IPS-NIHi11 (cell line): ENCODE measurements at regions not wholly inside any gene's neighbourhood (a gene's known extent, or its start where the extent isn't known, plus 50 kb on each side); places are given as distances from the start of the nearest gene placed in this dataset.

Source experiments
- DNase-seq: peaks from one replicate; pipeline ENCODE4 v3.0.0; 2012; ENCODE audit warnings: mixed read lengths, low spot score

GRCh38 chr2:67240507-67240906 lies 156.6 kb upstream of the ETAA1 start:
- no peak for DNase-seq

- no peak for DNase-seq
These were observed 155.7 kb upstream of the ETAA1 start for GRCh38 chr2:67241453-67241852.

- no peak for DNase-seq
These were observed 154.7 kb upstream of the ETAA1 start for GRCh38 chr2:67242456-67242855.

DNA sequence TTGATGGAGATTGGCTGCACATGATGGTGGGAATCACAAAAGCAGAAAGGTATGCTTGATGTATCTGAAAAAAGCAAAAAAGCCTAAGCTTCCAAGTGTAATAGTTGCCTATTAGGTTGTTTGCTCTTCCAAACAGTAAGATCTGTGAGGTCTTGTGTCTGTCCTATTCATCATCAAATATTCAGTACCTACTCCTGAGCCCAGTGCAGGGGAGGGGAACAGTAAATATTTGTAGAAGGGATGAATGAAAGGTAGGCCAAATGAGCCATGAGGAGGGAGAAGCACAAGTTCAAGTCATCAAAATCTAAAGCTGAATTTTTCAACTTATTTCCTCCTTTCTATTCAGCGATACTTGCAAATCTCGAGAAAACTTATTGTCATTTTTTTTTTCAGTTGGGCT lies 153.2 kb upstream of the ETAA1 start:
- DNase-seq, result no peak

DNA sequence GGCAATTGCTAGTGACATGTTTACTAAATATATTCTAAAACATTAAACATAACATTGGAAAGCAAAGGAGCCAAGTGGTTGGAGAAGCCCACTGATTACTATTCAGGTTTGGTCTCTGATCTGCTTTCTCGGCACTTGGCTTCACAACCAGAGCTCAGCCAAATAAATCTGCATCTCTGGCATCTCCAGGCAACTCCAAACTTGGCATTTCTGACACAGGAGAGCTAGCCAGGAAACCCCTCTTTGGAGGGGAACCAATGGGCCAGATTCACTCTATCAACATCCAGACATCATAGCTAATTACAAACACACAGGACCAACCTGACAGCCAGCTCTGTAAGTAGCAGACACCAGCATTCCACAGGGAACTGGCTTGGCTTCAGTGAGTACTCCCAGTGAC lies 150.3 kb upstream of the ETAA1 start:
- DNase-seq, result no peak

- DNase-seq, result no peak
These were observed 145.4 kb upstream of the ETAA1 start for GRCh38 chr2:67251741-67252140.

DNA sequence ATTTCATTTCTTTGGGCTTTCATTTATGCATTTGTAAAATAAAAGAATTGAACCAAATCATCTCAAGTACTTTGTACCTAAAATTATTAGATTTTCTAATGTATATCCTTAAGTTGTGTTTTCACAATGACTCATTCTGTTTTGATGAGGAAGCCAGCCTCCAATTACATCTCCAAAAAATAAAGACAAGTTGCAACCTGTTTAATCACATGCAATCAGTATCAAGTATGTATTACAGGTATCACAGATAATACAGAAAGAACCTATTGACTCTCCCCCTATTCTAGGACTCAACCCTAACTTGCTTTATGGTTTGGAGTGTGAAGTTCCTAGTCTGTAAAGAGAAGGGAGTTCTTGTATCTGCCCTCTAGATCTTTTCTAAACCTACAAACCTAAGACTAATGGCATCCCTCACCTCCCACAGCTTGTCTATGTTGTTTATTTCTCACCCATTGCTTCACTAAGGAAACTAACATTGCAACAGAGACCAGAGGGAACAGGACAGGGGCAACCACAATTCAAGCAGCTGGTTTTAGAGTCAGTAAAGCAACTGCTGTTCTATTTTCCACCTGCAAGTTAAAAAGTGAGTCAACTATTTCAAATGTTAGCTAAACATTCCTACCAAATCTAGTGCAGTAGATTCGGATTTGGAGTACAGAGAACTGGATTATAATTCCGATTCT lies 141.1 kb upstream of the ETAA1 start:
- no peak for DNase-seq

DNA sequence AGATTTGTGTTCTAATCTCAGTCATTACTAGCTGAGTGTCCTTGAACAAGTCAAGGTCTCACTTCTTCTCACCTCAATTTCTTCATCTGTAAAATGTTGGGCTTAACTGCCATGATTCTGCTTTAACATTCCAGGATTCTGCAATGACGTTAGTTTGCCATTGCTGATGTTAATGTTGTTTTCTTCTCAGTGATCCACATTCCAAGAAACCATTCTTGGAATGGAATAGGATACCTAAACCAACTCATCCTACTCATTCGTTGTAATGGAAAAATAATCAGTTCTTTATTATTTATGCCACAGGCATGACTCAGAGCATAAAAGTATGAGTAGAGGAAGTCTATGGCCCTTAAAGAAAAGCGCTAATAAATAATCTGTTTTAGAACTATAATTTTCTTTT lies 140.2 kb upstream of the ETAA1 start:
- no peak for DNase-seq

- no peak for DNase-seq
These were observed 139.0 kb upstream of the ETAA1 start for GRCh38 chr2:67258122-67258521.

DNA sequence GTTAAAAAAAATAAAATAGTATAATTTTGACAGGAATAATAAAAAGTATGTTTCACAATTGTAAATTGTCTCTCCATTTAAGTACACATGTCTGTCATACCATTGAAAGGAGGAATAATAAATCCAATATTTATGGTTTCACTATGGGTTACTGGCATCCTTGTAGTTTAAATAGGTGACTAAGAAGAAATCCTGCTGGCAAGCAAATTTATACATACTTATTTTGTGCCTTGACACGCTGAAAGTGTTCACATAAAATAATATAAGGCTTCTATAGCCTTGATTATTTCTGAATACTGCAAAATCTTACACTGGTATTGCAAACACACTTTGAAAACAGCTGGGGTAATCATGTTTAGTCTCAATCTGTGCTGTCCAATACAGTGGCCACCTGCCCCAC lies 138.3 kb upstream of the ETAA1 start:
- no peak for DNase-seq

DNA sequence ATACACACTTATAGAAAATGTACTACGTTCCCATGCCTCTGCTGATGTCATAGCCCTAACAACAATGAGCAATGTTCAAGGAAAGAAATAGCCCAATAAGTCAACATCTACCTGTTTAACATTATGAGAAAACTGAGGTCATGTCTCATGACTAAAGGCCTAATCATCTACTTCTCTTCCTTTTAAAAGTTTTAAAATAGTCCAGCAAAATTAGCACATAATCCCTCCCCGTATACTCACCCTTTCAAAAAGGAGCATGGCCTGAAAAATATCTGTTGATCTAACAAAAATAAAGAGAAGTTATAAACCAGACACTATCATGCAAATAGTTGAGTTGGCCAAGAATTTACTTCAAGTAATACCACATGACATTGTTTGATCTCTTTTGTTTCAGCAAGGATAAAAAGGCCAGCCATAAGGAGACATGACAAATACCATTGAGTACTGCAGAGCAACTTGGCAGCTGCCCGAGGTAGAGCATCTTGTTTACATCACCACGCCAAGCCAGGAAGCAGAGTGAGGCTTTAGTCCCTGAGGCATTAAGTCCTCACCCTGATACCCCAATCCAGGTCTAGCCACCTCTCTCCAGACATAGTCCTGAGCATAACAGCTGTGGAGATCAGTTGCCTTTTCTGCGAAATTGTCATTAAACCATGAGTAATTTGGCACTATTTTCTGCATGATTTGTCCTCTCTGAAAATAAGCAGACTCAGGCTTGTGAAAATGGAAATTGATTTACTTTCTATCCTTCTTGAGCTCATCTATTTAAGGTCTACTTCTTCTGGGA lies 137.4 kb upstream of the ETAA1 start:
- DNase-seq, result no peak

DNA sequence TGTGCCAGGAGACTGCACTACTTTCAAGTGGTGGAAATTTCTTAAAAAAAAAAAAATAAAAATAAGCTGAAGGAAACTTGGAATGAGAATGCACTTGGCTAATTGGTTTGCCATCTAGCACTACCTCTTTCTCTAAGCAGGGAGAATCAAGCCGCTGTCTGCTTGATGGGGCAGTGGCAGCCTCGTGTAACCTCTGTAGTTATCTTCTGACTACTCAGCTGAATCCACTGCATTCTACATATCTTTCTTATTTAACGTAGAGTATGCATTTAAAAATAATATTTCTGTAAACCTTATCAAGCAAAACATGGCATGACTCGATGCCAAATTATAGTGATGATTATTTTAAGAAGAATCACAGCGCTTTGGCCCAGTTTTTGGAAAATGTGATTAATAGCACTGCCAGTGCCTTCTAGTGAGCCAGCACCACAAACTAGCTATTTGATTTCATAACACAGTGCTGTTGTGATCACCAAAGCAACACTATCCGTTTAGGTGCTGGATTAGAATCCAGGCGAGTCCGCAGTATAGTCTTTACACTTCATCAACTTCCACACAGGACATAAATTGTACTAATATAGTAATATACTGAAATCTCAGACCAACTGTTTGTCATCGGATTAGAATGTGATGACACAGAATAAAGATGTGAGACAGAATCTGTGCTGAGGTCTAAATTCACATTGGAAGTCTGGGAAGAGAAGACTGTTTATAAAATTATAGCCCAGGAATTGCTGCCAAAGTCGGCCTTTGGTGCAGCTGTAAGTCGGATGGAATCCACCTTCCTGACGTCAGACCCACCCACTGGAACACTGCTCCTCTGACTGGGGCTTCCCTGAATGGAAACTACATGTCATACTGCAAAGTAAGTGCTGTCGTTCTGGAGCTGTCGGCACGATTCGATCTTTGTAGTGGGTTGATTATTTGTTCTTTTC lies 136.5 kb upstream of the ETAA1 start:
- peak; percentile 7 for DNase-seq

DNA sequence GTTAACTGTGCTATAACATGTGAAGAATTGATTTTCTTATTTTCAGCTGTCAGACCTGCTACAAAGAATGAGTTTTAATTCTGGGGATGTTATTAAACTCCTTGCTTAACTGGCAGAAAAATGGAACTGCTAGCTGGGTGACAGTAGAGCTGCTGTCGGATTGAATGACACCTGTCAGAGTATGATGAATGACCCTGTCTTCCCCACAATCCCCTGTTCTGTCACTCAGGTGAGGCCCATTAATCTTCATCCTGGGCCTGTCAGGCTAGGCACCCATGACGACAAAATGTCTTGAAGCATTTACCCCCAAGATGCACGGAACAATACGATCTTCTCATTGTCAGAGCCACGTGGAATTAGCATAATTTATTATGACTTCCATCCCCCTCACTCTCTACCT lies 129.9 kb upstream of the ETAA1 start:
- no peak for DNase-seq

GRCh38 chr2:67268797-67269196 lies 128.3 kb upstream of the ETAA1 start:
- no peak for DNase-seq

DNA sequence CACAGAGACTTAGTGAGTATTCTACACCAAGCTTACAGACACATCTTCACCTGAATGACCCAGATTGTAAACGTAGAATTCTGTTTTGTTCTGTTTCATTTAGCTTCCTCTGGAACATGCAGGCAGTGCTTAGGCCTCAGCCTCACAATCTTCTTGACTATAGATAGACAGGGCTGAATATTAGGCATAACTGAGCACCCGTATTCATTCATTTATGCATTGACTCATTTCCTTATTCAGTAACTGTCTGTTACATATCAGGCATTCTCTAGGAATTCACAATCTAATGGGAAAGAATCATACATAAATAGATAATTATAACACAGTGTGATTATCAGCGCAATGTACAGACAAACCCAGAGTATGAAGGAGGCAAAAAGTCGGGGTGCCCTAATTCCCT lies 124.9 kb upstream of the ETAA1 start:
- DNase-seq, result no peak

DNA sequence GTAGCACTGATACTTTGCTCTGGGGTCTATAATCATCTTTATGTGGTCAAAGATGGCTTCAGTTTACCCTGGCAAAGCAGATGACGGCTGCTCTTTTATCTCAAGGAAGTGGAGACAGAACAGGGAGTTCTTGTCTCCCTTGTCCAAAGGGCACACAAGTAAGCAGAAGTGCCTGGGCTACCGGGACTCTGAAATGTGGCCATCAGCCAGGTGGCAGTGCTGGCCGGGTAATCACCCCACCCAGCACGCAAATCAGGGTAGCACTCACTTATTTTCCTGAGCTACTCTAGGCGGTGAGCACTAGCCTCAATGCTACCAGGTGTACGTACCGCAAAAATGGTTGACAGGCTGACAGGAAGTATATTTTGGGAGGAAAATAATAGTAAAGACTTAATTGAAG lies 119.7 kb upstream of the ETAA1 start:
- DNase-seq, result no peak

DNA sequence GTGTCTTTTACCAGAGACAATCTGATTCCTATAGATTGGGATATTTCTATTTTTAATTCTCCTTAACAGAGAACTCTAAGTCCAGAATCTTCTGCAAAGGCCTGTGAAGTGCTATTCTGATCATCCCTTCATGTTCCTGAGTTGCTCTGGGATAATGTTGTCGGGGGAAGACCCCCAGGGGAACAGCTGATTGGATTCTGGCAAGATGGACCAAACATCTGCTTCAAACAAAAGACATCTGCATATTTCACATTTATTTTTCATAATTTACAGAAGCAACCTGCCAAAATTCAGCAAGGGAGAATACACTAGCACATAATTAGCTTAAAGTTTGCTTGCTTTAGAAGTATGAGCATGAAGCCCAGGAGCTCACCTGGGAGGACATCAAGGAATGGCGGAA lies 116.0 kb upstream of the ETAA1 start:
- no peak for DNase-seq

- no peak for DNase-seq
These were observed 113.5 kb upstream of the ETAA1 start for GRCh38 chr2:67283641-67284040.

DNA sequence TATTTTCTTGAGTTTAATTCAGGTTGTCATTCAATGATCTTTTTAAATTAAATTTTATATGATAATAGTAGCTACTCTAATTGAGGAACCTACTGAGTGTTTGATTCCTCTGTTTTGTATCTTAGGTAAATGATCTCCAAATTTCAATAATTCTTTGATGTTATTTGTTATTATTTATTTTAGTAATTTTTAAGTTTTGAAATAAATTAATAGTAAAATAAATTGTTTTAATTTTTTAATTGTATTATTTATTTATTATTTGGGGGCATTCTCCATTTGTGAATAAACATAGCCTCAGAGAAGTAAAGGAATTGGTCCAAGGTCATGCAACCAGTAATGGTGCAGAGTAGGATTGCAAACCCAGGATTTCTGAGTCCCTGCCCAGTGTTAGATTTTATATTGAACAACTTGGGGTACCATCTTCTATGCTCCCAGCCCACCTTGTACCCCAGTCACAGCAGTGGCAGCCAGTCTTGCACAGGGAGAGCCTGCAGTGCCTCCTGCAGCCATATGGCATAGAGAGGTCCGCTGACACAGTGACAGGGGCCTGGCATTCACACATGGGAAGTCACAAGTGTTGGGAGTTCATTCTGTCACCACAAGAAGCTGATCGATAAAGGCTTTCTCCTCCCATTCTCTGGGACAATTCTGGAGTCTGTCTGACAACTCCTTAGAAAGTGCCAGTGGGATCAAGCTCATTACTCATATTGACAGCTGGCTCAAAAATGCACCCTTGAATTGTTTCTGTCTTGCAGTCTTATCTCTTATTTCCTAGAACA lies 110.0 kb upstream of the ETAA1 start:
- DNase-seq, result no peak

DNA sequence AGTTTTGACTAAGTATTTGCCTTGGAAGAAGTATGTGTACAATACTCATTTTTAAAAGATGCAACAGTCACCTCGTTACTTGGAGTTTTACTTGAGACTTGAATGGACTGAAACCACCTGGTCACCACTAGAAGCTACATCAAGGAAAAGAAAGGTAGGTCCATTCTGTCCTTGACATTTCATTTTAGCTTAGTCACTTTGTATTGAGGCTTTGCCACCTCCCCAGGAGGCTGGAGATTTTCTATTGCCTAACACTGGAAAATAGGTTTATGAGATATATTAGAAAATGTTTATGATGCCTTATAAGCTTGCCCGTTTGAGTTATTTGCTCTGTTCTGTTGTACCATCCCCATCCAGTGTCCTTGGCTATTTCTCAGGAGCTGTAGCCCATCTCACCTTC lies 107.9 kb upstream of the ETAA1 start:
- no peak for DNase-seq

GRCh38 chr2:67289921-67290371 lies 107.2 kb upstream of the ETAA1 start:
- DNase-seq, result no peak
